Adrenal gland (tissue), 5 donors: ENCODE measurements at regions not wholly inside any gene's neighbourhood (a gene's known extent, or its start where the extent isn't known, plus 50 kb on each side); places are given as distances from the start of the nearest gene placed in this dataset.

Source experiments
- POLR2A ChIP-seq, 2 donors: fragments of 450-650 bp; IDR thresholded peaks; one replicate each; pipeline ENCODE4 v1.6.1; 2017; ENCODE audit warnings: antibody characterized with exemption in 2 of 2, mild to moderate bottlenecking in 2 of 2, moderate library complexity in 1 of 2
- TF ChIP-seq, protein P1 (sequence below), 6 experiments: fragments of 450-650 bp in 4 of 6; fragments of 200-600 bp in 2 of 6; sonication (generic) in 1 of 6; IDR thresholded peaks; 1 replicate in 5 of 6; 2 replicates in 1 of 6; pipeline versions ENCODE4 v1.5.1 to v1.8.0; 2016 to 2021; ENCODE audit warnings: antibody characterized with exemption in 6 of 6, mild to moderate bottlenecking in 2 of 6, moderate library complexity in 1 of 6
- donor health status: DM: no; HTN: no; CAD: no.

DNA sequence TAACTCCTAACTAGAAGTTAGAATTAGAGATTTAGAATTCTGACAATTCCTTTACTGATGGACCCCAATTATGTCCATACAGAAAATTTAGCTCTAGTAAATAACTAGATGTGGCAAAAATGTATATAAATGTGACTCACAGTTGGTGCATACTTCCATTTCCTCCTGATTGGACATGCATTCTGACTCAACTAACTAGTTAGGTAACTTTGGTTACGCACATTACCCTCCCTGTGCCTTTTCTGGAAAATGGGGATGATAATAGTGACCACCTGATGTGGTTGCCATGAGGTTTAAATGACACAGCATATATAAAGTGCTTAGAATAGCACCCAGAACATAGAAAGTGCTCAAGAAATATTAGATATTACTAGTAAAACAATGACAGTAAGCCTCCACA lies 550.0 kb upstream of the SALL1 start:
- TF ChIP-seq, protein P1, sequence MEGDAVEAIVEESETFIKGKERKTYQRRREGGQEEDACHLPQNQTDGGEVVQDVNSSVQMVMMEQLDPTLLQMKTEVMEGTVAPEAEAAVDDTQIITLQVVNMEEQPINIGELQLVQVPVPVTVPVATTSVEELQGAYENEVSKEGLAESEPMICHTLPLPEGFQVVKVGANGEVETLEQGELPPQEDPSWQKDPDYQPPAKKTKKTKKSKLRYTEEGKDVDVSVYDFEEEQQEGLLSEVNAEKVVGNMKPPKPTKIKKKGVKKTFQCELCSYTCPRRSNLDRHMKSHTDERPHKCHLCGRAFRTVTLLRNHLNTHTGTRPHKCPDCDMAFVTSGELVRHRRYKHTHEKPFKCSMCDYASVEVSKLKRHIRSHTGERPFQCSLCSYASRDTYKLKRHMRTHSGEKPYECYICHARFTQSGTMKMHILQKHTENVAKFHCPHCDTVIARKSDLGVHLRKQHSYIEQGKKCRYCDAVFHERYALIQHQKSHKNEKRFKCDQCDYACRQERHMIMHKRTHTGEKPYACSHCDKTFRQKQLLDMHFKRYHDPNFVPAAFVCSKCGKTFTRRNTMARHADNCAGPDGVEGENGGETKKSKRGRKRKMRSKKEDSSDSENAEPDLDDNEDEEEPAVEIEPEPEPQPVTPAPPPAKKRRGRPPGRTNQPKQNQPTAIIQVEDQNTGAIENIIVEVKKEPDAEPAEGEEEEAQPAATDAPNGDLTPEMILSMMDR (IDR thresholded peaks at IDR 0.05), result no peak
- no peak for TF ChIP-seq POLR2A (IDR thresholded peaks at IDR 0.05)
